Esophagus squamous epithelium (tissue), 5 donors: ENCODE measurements at regions not wholly inside any gene's neighbourhood (a gene's known extent, or its start where the extent isn't known, plus 50 kb on each side); places are given as distances from the start of the nearest gene placed in this dataset.
A peak's percentile ranks its signal among the peaks of the same experiment; 100 is the strongest.

Experiments
- DNase-seq: peaks from one replicate; lab custom pipeline; 2025; lab: John Stamatoyannopoulos, UW
- H3K27ac ChIP-seq, 4 donors: fragments of 200-600 bp; sonication (generic); one replicate each; pipeline ENCODE4 v1.5.1; 2016 to 2019; ENCODE audit warnings: mild to moderate bottlenecking in 1 of 4
- H3K27me3 ChIP-seq, 4 donors: fragments of 200-600 bp; sonication (generic); 1 replicate in 3 of 4; 2 replicates in 1 of 4; pipeline versions ENCODE4 v1.5.1 to v1.6.0; 2017 to 2021; ENCODE audit warnings: antibody characterized with exemption in 1 of 4
- H3K36me3 ChIP-seq, 3 donors: fragments of 200-600 bp; sonication (generic); one replicate each; pipeline ENCODE4 v1.5.1; 2016 to 2019
- H3K4me1 ChIP-seq, 3 donors: fragments of 200-600 bp; sonication (generic); one replicate each; pipeline ENCODE4 v1.5.1; 2017 to 2019
- H3K4me3 ChIP-seq, 4 donors: fragments of 200-600 bp; sonication (generic); 1 replicate in 3 of 4; 2 replicates in 1 of 4; pipeline ENCODE4 v1.5.1; 2016 to 2019; ENCODE audit warnings: mild to moderate bottlenecking in 2 of 4, moderate library complexity in 1 of 4
- H3K9me3 ChIP-seq, 3 donors: fragments of 200-600 bp; sonication (generic); one replicate each; pipeline ENCODE4 v1.5.1; 2016 to 2019
- CTCF ChIP-seq, 6 experiments: fragments of 450-650 bp in 4 of 6; fragments of 200-600 bp in 2 of 6; sonication (generic) in 2 of 6; IDR thresholded peaks; one replicate each; pipeline ENCODE4 v1.5.1; 2016 to 2019; ENCODE audit warnings: antibody characterized with exemption in 6 of 6, mild to moderate bottlenecking in 4 of 6, moderate library complexity in 4 of 6
- POLR2A ChIP-seq, 4 donors: fragments of 450-650 bp; IDR thresholded peaks; one replicate each; pipeline ENCODE4 v1.6.1; 2017; ENCODE audit warnings: antibody characterized with exemption in 4 of 4, mild to moderate bottlenecking in 4 of 4, moderate library complexity in 3 of 4
- WGBS, 2 donors: methylation state at CpG; one replicate each; pipeline ENCODE4 v1.1.5; 2018; 5-methylcytosine and 5-hydroxymethylcytosine counted together
- intact Hi-C: fragments of 100-400 bp; cut with DNase I; formaldehyde crosslinking; loops from one replicate; pipeline ENCODE4 v1.15.0; 2022
- donor health status: DM: yes; HTN: yes; CAD: no.

DNA sequence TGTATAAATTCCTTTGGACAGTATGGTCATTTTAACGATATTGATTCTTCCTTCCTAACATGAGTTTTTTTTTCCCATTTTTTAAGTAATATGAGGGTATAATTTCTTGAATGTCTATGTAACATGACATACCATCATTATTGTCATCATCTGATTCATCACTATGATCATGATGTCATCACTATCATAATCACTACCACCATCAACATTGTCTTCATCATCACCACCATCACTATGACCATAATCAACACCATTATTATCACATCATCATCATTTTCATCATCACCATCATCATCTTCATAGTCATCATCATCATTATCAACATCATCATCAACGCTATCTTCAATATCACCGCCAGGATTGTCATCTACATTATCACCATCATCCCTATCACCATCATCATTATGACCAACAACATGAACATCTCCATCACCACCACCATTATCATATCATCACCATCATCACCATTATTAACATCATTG, 1377.2 kb downstream of the CDY2B start:
- Histone ChIP-seq H3K4me3 (no peak overlapping the region), H3K27me3 (no peaks in the 10 kb centered on the region), H3K9me3 (no peaks in the 10 kb centered on the region), H3K36me3 (no peaks in the 10 kb centered on the region), H3K4me1 (no peaks in the 10 kb centered on the region), H3K27ac (no peak overlapping the region)
- 96% methylated on average over 3 of the region's 3 CpGs; no CpG with 5 or more reads in 1 of the 2 donors for WGBS, 2 donors
- TF ChIP-seq CTCF (IDR thresholded peaks at IDR 0.05), result no peak
- no peak for TF ChIP-seq POLR2A (IDR thresholded peaks at IDR 0.05)
- intact Hi-C loops, result no loop called here
- DNase-seq, result no peak

DNA sequence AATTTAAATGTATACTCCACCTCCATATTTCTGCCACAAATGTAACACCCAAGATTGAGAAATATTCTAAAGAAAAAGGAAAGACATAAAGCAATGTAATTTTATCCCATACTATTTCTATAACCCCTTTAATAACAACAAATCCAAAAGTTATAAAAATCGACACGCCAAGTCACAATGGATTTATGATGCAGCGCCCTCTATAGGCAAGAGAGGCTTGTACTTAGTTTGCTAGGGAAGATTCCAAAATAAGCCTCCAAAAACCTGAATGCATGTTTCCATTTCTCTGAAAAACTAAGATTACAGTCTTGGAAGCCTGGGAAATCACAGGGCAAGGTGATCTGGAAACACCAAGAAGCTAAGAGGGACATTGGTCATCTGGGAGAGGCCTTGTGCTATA, 1389.3 kb downstream of the CDY2B start:
- TF ChIP-seq CTCF (IDR thresholded peaks at IDR 0.05) (peak in 1 of 6 experiments; percentile 11), POLR2A (IDR thresholded peaks at IDR 0.05) (no peak)
- Histone ChIP-seq H3K4me1 (no peaks in the 10 kb centered on the region), H3K27me3 (no peaks in the 10 kb centered on the region), H3K9me3 (no peaks in the 10 kb centered on the region), H3K4me3 (no peak overlapping the region), H3K27ac (no peak overlapping the region), H3K36me3 (no peaks in the 10 kb centered on the region)
- DNase-seq, result no peak
- intact Hi-C loops, result no loop called here
- 83% methylated on average over 3 of the region's 3 CpGs; no CpG with 5 or more reads in 1 of the 2 donors for WGBS, 2 donors

DNA sequence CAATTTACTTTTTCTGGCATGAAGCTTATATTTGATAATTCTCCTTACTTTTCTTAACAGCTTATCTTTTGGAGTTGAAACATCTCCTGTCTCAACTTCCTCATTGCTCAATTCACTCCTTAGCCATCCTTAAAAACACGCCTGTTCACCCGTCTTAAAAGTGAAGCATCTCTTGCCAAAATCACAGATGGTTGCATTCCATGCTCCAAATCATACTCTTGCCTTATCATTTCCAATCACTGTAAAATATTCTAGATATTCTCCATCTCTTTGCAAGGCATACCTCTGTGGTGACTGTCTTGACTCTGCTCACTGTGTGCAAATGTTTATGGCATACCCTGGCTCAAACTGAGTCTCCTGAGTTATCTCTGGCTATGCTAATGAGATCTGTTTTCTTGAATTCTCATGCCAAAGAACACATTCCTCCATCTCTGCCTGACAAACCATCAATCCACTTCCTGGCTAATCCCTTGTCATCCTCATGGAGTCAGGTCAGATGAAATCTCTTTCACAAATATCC, 1393.3 kb downstream of the CDY2B start:
- no peaks in the 10 kb centered on the region for H3K4me1 ChIP-seq
- intact Hi-C loops, result no loop called here
- H3K9me3 ChIP-seq, result no peaks in the 10 kb centered on the region
- no peak overlapping the region for H3K4me3 ChIP-seq
- no peak for DNase-seq
- WGBS, 2 donors, result 58% methylated on average over 2 of the region's 2 CpGs; no CpG with 5 or more reads in 1 of the 2 donors
- no peaks in the 10 kb centered on the region for H3K36me3 ChIP-seq
- TF ChIP-seq POLR2A (IDR thresholded peaks at IDR 0.05), result no peak
- no peak for TF ChIP-seq CTCF (IDR thresholded peaks at IDR 0.05)
- no peak overlapping the region for H3K27ac ChIP-seq
- no peaks in the 10 kb centered on the region for H3K27me3 ChIP-seq

GRCh38 chrY:16480031-16480430, 1400.0 kb downstream of the CDY2B start:
- no peak for DNase-seq
- no peak overlapping the region for H3K27ac ChIP-seq
- H3K36me3 ChIP-seq, result no peaks in the 10 kb centered on the region
- H3K9me3 ChIP-seq, result no peaks in the 10 kb centered on the region
- TF ChIP-seq POLR2A (IDR thresholded peaks at IDR 0.05) (no peak), CTCF (IDR thresholded peaks at IDR 0.05) (no peak)
- no peaks in the 10 kb centered on the region for H3K27me3 ChIP-seq
- intact Hi-C loops, result no loop called here
- H3K4me1 ChIP-seq, result no peaks in the 10 kb centered on the region
- H3K4me3 ChIP-seq, result no peak overlapping the region

GRCh38 chrY:16474053-16474452, 1406.0 kb downstream of the CDY2B start:
- Histone ChIP-seq H3K4me3 (no peak overlapping the region), H3K36me3 (no peaks in the 10 kb centered on the region), H3K27ac (no peak overlapping the region), H3K27me3 (no peaks in the 10 kb centered on the region), H3K4me1 (no peaks in the 10 kb centered on the region), H3K9me3 (no peaks in the 10 kb centered on the region)
- WGBS, 2 donors, result 88% methylated on average over 2 of the region's 2 CpGs; no CpG with 5 or more reads in 1 of the 2 donors
- TF ChIP-seq CTCF (IDR thresholded peaks at IDR 0.05) (no peak), POLR2A (IDR thresholded peaks at IDR 0.05) (no peak)
- intact Hi-C loops, result no loop called here
- no peak for DNase-seq
